Caco-2 (cell line): ENCODE measurements at regions not wholly inside any gene's neighbourhood (a gene's known extent, or its start where the extent isn't known, plus 50 kb on each side); places are given as distances from the start of the nearest gene placed in this dataset.

Experiments
- BruUV-seq: library from RNA; stranded (reverse); fragments of 400-500 nt; replicated peaks from 2 replicates; lab custom pipeline; 2021; lab: Mats Ljungman, UMichigan
- CTCF ChIA-PET: fragments of 300-600 bp; sonication (Branson Sonifier 250); formaldehyde crosslinking; loops from one replicate; lab custom pipeline; 2022; ENCODE audit warnings: antibody characterized with exemption; lab: Charles Lee
- POLR2A ChIA-PET: fragments of 300-600 bp; sonication (Branson Sonifier 250); formaldehyde crosslinking; loops from one replicate; lab custom pipeline; 2022; ENCODE audit warnings: antibody characterized with exemption; lab: Charles Lee
- DNase-seq, 2 experiments: peaks; one replicate each; pipeline versions ENCODE4 v3.0.0 to v3.0.0-alpha.2; 2020 to 2022
- H3K27me3 ChIP-seq: replicated peaks from 2 replicates; pipeline ENCODE4 v1.6.0; 2011; ENCODE audit warnings: low read length; ENCODE audit not compliant: control insufficient read depth, insufficient read depth
- H3K36me3 ChIP-seq: 2 replicates; pipeline ENCODE4 v1.5.1; 2011; ENCODE audit warnings: low read length; ENCODE audit not compliant: control insufficient read depth, insufficient read depth
- H3K4me1 ChIP-seq: fragments of 250-450 bp; sonication (Bioruptor Pico); 2 replicates; pipeline ENCODE4 v1.5.1; 2020; ENCODE audit warnings: mild to moderate bottlenecking
- H3K4me3 ChIP-seq: 2 replicates; pipeline ENCODE4 v1.5.1; 2011; ENCODE audit warnings: low read depth, mild to moderate bottlenecking, control low read depth, low read length
- H3K9me3 ChIP-seq: fragments of 250-450 bp; sonication (Bioruptor Pico); 2 replicates; pipeline ENCODE4 v1.5.1; 2020; ENCODE audit warnings: mild to moderate bottlenecking, moderate library complexity
- H3K27ac Mint-ChIP-seq: one replicate; pipeline ENCODE4 v1.8.0; 2022; ENCODE audit warnings: mixed read lengths; ENCODE audit not compliant: unreplicated experiment
- H3K27me3 Mint-ChIP-seq: one replicate; pipeline ENCODE4 v1.8.0; 2022; ENCODE audit warnings: mixed read lengths; ENCODE audit not compliant: insufficient read depth, unreplicated experiment
- H3K36me3 Mint-ChIP-seq: one replicate; pipeline ENCODE4 v1.8.0; 2022; ENCODE audit warnings: mild to moderate bottlenecking, mixed read lengths; ENCODE audit not compliant: insufficient read depth, unreplicated experiment
- H3K4me1 Mint-ChIP-seq: one replicate; pipeline ENCODE4 v1.8.0; 2022; ENCODE audit warnings: low read depth, mixed read lengths; ENCODE audit not compliant: unreplicated experiment
- H3K4me3 Mint-ChIP-seq: one replicate; pipeline ENCODE4 v1.8.0; 2022; ENCODE audit warnings: mild to moderate bottlenecking, moderate library complexity, mixed read lengths; ENCODE audit not compliant: unreplicated experiment
- H3K9me3 Mint-ChIP-seq: one replicate; pipeline ENCODE4 v1.8.0; 2022; ENCODE audit warnings: mixed read lengths; ENCODE audit not compliant: unreplicated experiment
- CTCF ChIP-seq, 2 experiments: fragments of 200-600 bp in 1 of 2; IDR thresholded peaks; 1 replicate in 1 of 2; 2 replicates in 1 of 2; pipeline versions ENCODE4 v1.5.1 to v1.8.0; 2011 to 2022; ENCODE audit warnings: antibody characterized with exemption in 1 of 2, control low read depth in 1 of 2, inconsistent platforms in 1 of 2, low read depth in 1 of 2, low read length in 1 of 2, mild to moderate bottlenecking in 1 of 2, moderate library complexity in 1 of 2; ENCODE audit not compliant: insufficient read depth in 1 of 2, severe bottlenecking in 1 of 2, unreplicated experiment in 1 of 2
- intact Hi-C: fragments of 100-400 bp; cut with micrococcal nuclease; formaldehyde crosslinking; loops from one replicate; pipeline ENCODE4 v1.10.0; 2022; ENCODE audit not compliant: unreplicated experiment

GRCh38 chr2:59868981-59869380 is 684.5 kb downstream of the BCL11A start:
- H3K4me3 ChIP-seq, result no peak overlapping the region
- ChIA-PET POLR2A (no interaction called here), CTCF (no interaction called here)
- no peak for TF ChIP-seq CTCF (IDR thresholded peaks at IDR 0.05; ENCODE audit: insufficient read depth in 1 of 2, low read depth in 1 of 2, low read length in 1 of 2, severe bottlenecking in 1 of 2, unreplicated experiment in 1 of 2)
- H3K27ac Mint-ChIP-seq, result no peak overlapping the region
- BruUV-seq, result no TSS peak
- no peak for DNase-seq
- H3K36me3 Mint-ChIP-seq, result no peaks in the 10 kb centered on the region
- no peaks in the 10 kb centered on the region for H3K4me1 Mint-ChIP-seq
- H3K27me3 ChIP-seq, result no peaks in the 10 kb centered on the region
- peaks cover 7% of the 10 kb centered on the region for H3K27me3 Mint-ChIP-seq
- no peaks in the 10 kb centered on the region for H3K4me1 ChIP-seq
- intact Hi-C loops, result no loop called here
- H3K9me3 Mint-ChIP-seq, result no peaks in the 10 kb centered on the region
- no peak overlapping the region for H3K4me3 Mint-ChIP-seq
- H3K9me3 ChIP-seq, result no peaks in the 10 kb centered on the region; the same call in 1 of the 2 replicates
- no peaks in the 10 kb centered on the region for H3K36me3 ChIP-seq

GRCh38 chr2:59866436-59866835 is 687.0 kb downstream of the BCL11A start:
- ChIA-PET CTCF (no interaction called here), POLR2A (no interaction called here)
- H3K4me3 Mint-ChIP-seq, result no peak overlapping the region
- Histone ChIP-seq H3K4me3 (no peak overlapping the region), H3K27me3 (no peaks in the 10 kb centered on the region), H3K9me3 (peaks cover 6% of the 10 kb centered on the region), H3K4me1 (no peaks in the 10 kb centered on the region), H3K36me3 (no peaks in the 10 kb centered on the region)
- TF ChIP-seq CTCF (IDR thresholded peaks at IDR 0.05; ENCODE audit: insufficient read depth in 1 of 2, low read depth in 1 of 2, low read length in 1 of 2, severe bottlenecking in 1 of 2, unreplicated experiment in 1 of 2), result no peak
- no TSS peak for BruUV-seq
- peaks cover 11% of the 10 kb centered on the region for H3K9me3 Mint-ChIP-seq
- intact Hi-C loops, result no loop called here
- H3K27me3 Mint-ChIP-seq, result peaks cover 3% of the 10 kb centered on the region
- H3K36me3 Mint-ChIP-seq, result no peaks in the 10 kb centered on the region
- H3K4me1 Mint-ChIP-seq, result no peaks in the 10 kb centered on the region
- DNase-seq, result no peak
- no peak overlapping the region for H3K27ac Mint-ChIP-seq

- Histone ChIP-seq H3K36me3 (no peaks in the 10 kb centered on the region), H3K9me3 (peaks cover 13% of the 10 kb centered on the region), H3K4me1 (no peaks in the 10 kb centered on the region), H3K27me3 (no peaks in the 10 kb centered on the region), H3K4me3 (no peak overlapping the region)
- Mint-ChIP-seq H3K4me3 (no peak overlapping the region), H3K4me1 (no peaks in the 10 kb centered on the region), H3K27ac (no peak overlapping the region), H3K9me3 (peaks cover 18% of the 10 kb centered on the region), H3K36me3 (no peaks in the 10 kb centered on the region), H3K27me3 (no peaks in the 10 kb centered on the region)
- CTCF ChIA-PET, result no interaction called here
- BruUV-seq, result no TSS peak
- POLR2A ChIA-PET, result no interaction called here
- no peak for DNase-seq
- intact Hi-C loops, result no loop called here
- no peak for TF ChIP-seq CTCF (IDR thresholded peaks at IDR 0.05; ENCODE audit: insufficient read depth in 1 of 2, low read depth in 1 of 2, low read length in 1 of 2, severe bottlenecking in 1 of 2, unreplicated experiment in 1 of 2)
Measured at GRCh38 chr2:59858540-59858939, 694.9 kb downstream of the BCL11A start.
